ENCODE measurements at regions not wholly inside any gene's neighbourhood (a gene's known extent, or its start where the extent isn't known, plus 50 kb on each side); places are given as distances from the start of the nearest gene placed in this dataset.
"Not testable (repeated sequence)": the region's sequence is repeated elsewhere in the genome, so short reads cannot be mapped to it uniquely, and the experiment has no call there.

- TF ChIP-seq ZFX (IDR thresholded peaks at IDR 0.05) (no peak), EGR1 (IDR thresholded peaks at IDR 0.05; ENCODE audit: low read depth) (no peak)
Measured at GRCh38 chr15:93748710-93749109, 482.7 kb upstream of the MCTP2 start (continued).

GRCh38 chr15:93734976-93735375, 496.4 kb upstream of the MCTP2 start:
- H3K4me3 ChIP-seq (replicated peaks in 1 of 2; ENCODE audit: low read depth in 1 of 2, low read length in 2 of 2); RAD21 ChIA-PET (ENCODE audit: low non-redundant PET in 1 of 2, low total read pairs in 2 of 2, uncharacterized antibody in 2 of 2, unreplicated experiment in 2 of 2); H3K9ac ChIP-seq (ENCODE audit: low read length); H3K9me2 ChIP-seq (ENCODE audit: insufficient read depth); H4K20me1 ChIP-seq (ENCODE audit: insufficient read depth); H3K79me2 ChIP-seq (ENCODE audit: insufficient read depth, low read length); DNase-seq (ENCODE audit: low read depth, low spot score); H3K27ac ChIP-seq (ENCODE audit: low read depth, low read length); CTCF ChIA-PET; H3K4me2 ChIP-seq (ENCODE audit: low read length); ATAC-seq; H2AFZ ChIP-seq (ENCODE audit: low read depth, low read length, poor library complexity, severe bottlenecking); POLR2A ChIA-PET; H3K4me1 ChIP-seq (ENCODE audit: control insufficient read depth in 1 of 2, insufficient read depth in 2 of 2, low read length in 2 of 2); H3K36me3 ChIP-seq (ENCODE audit: control insufficient read depth in 1 of 2, insufficient read depth in 2 of 2, low read length in 2 of 2); H3K27me3 ChIP-seq (ENCODE audit: insufficient read depth, low read length); BruUV-seq (replicated peaks); intact Hi-C loops (cut with micrococcal nuclease): not testable (repeated sequence)
- peaks cover 6 to 10% of the 10 kb centered on the region in 2 experiments; a peak in 2 of 4 replicates for H3K9me3 ChIP-seq (ENCODE audit: control insufficient read depth in 1 of 2, insufficient read depth in 1 of 2, low read depth in 1 of 2, low read length in 2 of 2)

- H3K9me2 ChIP-seq (ENCODE audit: insufficient read depth): no peaks in the 10 kb centered on the region
- no peaks in the 10 kb centered on the region for H3K27me3 ChIP-seq (ENCODE audit: insufficient read depth, low read length)
- no peak overlapping the region for H3K27ac ChIP-seq (ENCODE audit: low read depth, low read length)
- ChIA-PET CTCF (no interaction called here), RAD21 (ENCODE audit: low non-redundant PET in 1 of 2, low total read pairs in 2 of 2, uncharacterized antibody in 2 of 2, unreplicated experiment in 2 of 2) (no interaction called here), POLR2A (no interaction called here)
- BruUV-seq (replicated peaks): no TSS peak
- H2AFZ ChIP-seq (ENCODE audit: low read depth, low read length, poor library complexity, severe bottlenecking): no peak overlapping the region
- no peak overlapping the region for H3K4me3 ChIP-seq (replicated peaks in 1 of 2; ENCODE audit: low read depth in 1 of 2, low read length in 2 of 2)
- intact Hi-C loops (cut with micrococcal nuclease): no loop called here
- H4K20me1 ChIP-seq (ENCODE audit: insufficient read depth): no peaks in the 10 kb centered on the region
- H3K4me2 ChIP-seq (ENCODE audit: low read length): no peak overlapping the region
- H3K9me3 ChIP-seq (ENCODE audit: control insufficient read depth in 1 of 2, insufficient read depth in 1 of 2, low read depth in 1 of 2, low read length in 2 of 2): peaks cover 6 to 13% of the 10 kb centered on the region in 2 experiments; a peak in 2 of 4 replicates
- DNase-seq (ENCODE audit: low read depth, low spot score): no peak
- H3K4me1 ChIP-seq (ENCODE audit: control insufficient read depth in 1 of 2, insufficient read depth in 2 of 2, low read length in 2 of 2): no peaks in the 10 kb centered on the region
- ATAC-seq: no peak
- no peaks in the 10 kb centered on the region for H3K36me3 ChIP-seq (ENCODE audit: control insufficient read depth in 1 of 2, insufficient read depth in 2 of 2, low read length in 2 of 2)
- H3K9ac ChIP-seq (ENCODE audit: low read length): no peak overlapping the region
- TF ChIP-seq CEBPB (IDR thresholded peaks at IDR 0.05; ENCODE audit: low read depth) (no peak), REST (IDR thresholded peaks at IDR 0.05; ENCODE audit: low read depth) (no peak), SP1 (IDR thresholded peaks at IDR 0.05; ENCODE audit: low read depth) (no peak), POLR2A (IDR thresholded peaks at IDR 0.05; ENCODE audit: borderline replicate concordance, extremely low read depth, insufficient read depth, insufficient read length) (no peak), TCF7L2 (IDR thresholded peaks at IDR 0.05; ENCODE audit: borderline replicate concordance, extremely low read depth, insufficient read depth, insufficient read length) (no peak), SIN3A (IDR thresholded peaks at IDR 0.05; ENCODE audit: low read depth) (no peak), ELF1 (IDR thresholded peaks at IDR 0.05; ENCODE audit: borderline replicate concordance, low read depth) (no peak), JUND (IDR thresholded peaks at IDR 0.05) (no peak), RAD21 (IDR thresholded peaks at IDR 0.05; ENCODE audit: low read depth) (no peak), ATF3 (IDR thresholded peaks at IDR 0.05) (no peak), YY1 (IDR thresholded peaks at IDR 0.05; ENCODE audit: extremely low read depth, insufficient replicate concordance, low read depth, low read length) (no peak)
- no peaks in the 10 kb centered on the region for H3K79me2 ChIP-seq (ENCODE audit: insufficient read depth, low read length)
Measured at GRCh38 chr15:93730724-93731123, 500.6 kb upstream of the MCTP2 start.
